ENCODE measurements at regions not wholly inside any gene's neighbourhood (a gene's known extent, or its start where the extent isn't known, plus 50 kb on each side); places are given as distances from the start of the nearest gene placed in this dataset.
"Not testable (repeated sequence)": the region's sequence is repeated elsewhere in the genome, so short reads cannot be mapped to it uniquely, and the experiment has no call there.

DNA sequence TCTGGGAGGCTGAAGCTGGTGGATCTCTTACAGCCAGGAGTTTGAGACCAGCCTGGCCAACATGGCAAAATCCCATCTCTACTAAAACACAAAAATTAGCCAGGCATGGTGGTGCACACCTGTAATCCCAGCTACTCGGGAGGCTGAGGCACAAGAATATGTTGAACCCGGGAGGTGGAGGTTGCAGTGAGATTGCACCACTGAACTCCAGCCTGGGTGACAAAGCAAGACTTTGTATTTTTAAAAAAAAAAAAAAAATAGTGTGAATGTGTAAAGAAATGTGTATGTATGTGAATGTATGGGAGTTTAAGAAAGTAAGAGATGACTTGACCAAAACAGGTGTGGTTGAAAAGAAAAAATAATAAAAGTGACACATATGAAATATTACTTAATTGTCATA lies 167.7 kb upstream of the TEX13C start:
- TF ChIP-seq, protein P1, sequence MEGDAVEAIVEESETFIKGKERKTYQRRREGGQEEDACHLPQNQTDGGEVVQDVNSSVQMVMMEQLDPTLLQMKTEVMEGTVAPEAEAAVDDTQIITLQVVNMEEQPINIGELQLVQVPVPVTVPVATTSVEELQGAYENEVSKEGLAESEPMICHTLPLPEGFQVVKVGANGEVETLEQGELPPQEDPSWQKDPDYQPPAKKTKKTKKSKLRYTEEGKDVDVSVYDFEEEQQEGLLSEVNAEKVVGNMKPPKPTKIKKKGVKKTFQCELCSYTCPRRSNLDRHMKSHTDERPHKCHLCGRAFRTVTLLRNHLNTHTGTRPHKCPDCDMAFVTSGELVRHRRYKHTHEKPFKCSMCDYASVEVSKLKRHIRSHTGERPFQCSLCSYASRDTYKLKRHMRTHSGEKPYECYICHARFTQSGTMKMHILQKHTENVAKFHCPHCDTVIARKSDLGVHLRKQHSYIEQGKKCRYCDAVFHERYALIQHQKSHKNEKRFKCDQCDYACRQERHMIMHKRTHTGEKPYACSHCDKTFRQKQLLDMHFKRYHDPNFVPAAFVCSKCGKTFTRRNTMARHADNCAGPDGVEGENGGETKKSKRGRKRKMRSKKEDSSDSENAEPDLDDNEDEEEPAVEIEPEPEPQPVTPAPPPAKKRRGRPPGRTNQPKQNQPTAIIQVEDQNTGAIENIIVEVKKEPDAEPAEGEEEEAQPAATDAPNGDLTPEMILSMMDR (IDR thresholded peaks at IDR 0.05; ENCODE audit: control insufficient read depth, insufficient read depth, low read depth, low read length, missing control alignments) = no peak
- no peak for DNase-seq (ENCODE audit: low read depth)
- no peak overlapping the region for H3K4me3 ChIP-seq (ENCODE audit: control insufficient read depth, low read depth, low read length)

DNA sequence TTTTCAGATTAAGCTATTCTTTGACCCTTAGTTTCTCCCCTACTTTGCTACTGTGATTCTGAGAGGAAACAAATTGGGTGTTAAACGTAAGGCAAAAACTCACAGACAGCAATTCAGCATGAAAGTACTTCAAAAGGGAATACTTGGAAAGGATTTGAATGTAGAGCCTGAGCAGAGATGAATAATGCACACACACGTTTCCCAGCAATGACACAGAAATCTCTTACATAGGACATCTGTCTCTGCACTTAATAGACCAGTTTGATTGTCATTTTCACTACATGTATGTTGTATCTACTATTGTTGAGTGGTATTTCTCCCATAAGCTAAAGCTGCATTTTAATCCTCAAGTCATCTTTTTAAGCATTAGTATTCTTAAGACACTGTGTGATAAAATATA lies 166.1 kb upstream of the TEX13C start:
- no peak for DNase-seq (ENCODE audit: low read depth)
- H3K4me3 ChIP-seq (ENCODE audit: control insufficient read depth, low read depth, low read length) = no peak overlapping the region
- TF ChIP-seq, protein P1 (IDR thresholded peaks at IDR 0.05; ENCODE audit: control insufficient read depth, insufficient read depth, low read depth, low read length, missing control alignments) = no peak

DNA sequence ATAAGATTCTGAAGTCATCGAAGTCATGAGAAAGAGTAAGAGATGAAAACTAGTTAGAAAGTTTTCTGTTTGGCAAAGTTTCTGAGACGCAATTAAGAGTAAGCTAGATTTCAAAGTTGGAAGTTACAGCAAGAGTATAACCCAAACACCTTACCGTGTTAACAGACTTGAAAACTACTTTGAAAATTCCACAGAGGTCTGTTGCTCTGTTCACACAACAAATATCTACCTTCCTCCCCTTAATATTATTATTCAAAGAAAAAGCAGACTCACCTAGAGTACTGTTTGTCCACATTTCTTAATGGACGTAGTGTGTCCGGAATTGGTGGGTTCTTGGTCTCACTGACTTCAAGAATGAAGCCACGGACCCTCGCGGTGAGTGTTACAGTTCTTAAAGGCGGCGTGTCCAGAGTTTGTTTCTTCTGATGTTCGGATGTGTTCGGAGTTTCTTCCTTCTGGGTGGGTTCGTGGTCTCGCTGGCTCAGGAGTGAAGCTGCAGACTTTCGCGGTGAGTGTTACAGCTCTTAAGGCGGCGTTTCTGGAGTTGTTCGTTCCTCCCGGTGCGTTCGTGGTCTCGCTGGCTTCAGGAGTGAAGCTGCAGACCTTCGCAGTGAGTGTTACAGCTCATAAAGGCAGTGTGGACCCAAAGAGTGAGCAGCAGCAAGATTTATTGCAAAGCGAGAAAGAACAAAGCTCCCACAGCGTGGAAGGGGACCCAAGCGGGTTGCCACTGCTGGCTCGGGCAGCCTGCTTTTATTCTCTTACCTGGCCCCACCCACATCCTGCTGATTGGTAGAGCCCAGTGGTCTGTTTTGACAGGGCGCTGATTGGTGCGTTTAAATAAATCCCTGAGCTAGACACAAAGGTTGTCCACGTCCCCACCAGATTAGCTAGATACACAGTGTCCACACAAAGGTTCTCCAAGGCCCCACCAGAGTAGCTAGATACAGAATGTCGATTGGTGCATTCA lies 165.1 kb upstream of the TEX13C start:
- not testable (repeated sequence) for DNase-seq (ENCODE audit: low read depth); H3K4me3 ChIP-seq (ENCODE audit: control insufficient read depth, low read depth, low read length)

DNA sequence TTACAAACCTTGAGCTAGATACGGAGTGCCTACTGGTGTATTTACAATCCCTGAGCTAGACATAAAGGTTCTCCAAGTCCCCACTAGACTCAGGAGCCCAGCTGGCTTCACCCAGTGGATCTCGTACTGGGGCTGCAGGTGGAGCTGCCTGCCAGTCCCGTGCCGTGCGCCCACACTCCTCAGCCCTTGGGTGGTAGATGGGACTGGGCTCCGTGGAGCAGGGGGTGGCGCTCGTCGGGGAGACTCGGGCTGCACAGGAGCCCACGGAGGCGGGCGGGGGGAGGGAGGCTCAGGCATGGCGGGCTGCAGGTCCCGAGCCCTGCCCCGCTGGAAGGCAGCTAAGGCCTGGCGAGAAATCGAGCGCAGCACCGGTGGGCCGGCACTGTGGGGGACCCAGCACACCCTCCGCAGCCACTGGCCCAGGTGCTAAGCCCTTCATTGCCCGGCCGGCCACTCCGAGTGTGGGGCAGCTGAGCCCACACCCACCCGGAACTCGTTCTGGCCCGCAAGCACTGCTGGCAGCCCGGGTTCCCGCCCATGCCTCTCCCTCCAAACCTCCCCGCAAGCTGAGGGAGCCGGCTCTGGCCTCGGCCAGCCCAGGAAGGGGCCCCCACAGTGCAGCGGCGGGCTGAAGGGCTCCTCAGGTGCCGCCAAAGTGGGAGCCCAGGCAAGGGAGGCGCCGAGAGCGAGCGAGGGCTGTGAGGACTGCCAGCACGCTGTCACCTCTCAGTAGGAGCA lies 164.2 kb upstream of the TEX13C start:
- DNase-seq (ENCODE audit: low read depth); H3K4me3 ChIP-seq (ENCODE audit: control insufficient read depth, low read depth, low read length): not testable (repeated sequence)

DNA sequence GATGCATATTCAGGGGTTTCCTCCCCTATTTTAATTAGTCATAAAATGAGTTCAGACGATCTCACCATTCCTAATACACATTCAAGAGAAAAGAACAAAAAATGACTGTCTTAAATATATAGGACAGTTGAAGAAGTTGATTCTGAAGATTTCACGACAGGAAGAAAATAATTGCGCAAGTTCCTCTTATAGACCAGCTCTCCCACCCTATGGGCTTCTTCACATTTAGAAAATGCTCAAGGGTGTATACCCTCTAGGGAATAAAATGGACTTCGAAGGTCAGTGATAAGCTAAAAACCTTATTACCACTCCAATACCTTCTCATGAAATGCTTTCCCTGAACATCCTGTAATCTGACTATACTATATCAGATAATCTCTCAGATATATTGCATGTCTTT lies 149.2 kb upstream of the TEX13C start:
- DNase-seq (ENCODE audit: low read depth) = no peak
- TF ChIP-seq, protein P1 (IDR thresholded peaks at IDR 0.05; ENCODE audit: control insufficient read depth, insufficient read depth, low read depth, low read length, missing control alignments) = no peak
- no peak overlapping the region for H3K4me3 ChIP-seq (ENCODE audit: control insufficient read depth, low read depth, low read length)

DNA sequence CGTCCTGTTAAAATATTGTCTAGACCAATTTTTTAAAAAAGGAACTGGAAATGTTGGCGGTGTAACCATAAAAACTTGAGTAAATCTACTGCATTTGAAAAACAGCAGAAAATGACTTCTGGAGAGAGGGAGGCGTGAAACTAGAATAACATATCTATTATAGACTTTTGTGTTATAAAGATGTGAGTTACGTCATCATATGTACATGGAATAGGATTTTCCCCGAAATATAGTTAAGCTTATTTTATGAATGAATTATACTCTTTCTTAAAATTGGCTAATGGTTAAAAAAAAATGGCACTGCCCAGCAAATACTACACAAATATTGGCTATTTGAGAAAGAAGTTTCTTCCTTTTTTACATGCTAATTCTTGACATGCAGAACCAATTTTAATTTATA lies 147.1 kb upstream of the TEX13C start:
- TF ChIP-seq, protein P1 (IDR thresholded peaks at IDR 0.05; ENCODE audit: control insufficient read depth, insufficient read depth, low read depth, low read length, missing control alignments) = no peak
- no peak for DNase-seq (ENCODE audit: low read depth)

DNA sequence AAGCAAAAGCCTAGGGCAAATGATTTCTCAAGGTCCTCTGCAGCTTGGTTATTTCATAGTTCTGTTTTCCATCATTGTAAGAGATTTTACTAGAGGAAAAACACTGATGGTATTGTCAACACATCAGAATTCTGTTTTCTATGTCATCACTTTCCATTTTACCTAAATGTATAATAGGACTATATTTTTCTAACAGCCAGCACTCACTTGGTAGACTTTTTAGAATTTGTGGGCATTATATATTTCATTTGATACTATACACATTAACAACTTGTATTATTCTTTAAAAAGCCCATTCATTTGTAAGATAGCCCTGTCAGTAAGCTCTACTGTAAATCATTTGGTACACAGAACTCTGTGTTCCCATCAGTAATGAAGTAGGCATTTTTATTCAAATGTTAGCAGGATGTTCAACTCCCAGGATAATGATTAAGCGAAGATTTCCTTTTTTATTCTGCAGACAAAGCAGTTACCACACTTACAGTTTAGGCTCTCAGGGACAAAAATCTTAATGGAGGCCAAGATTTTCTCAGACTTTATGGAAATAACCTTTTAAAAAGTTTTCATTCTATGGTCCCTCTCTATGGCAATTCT lies 143.6 kb upstream of the TEX13C start:
- no peak overlapping the region for H3K4me3 ChIP-seq (ENCODE audit: control insufficient read depth, low read depth, low read length)
- TF ChIP-seq, protein P1 (IDR thresholded peaks at IDR 0.05; ENCODE audit: control insufficient read depth, insufficient read depth, low read depth, low read length, missing control alignments) = no peak
- no peak for DNase-seq (ENCODE audit: low read depth)

More for the DNA sequence above, 147.1 kb upstream of the TEX13C start:
- no peak overlapping the region for H3K4me3 ChIP-seq (ENCODE audit: control insufficient read depth, low read depth, low read length)
